GM19452 (cell line): ENCODE measurements at regions not wholly inside any gene's neighbourhood (a gene's known extent, or its start where the extent isn't known, plus 50 kb on each side); places are given as distances from the start of the nearest gene placed in this dataset.

Experiments
- ATAC-seq: cut with Tn5 transposase; IDR thresholded peaks from one replicate; pipeline ENCODE4 v1.9.1; 2021; ENCODE audit not compliant: unreplicated experiment

DNA sequence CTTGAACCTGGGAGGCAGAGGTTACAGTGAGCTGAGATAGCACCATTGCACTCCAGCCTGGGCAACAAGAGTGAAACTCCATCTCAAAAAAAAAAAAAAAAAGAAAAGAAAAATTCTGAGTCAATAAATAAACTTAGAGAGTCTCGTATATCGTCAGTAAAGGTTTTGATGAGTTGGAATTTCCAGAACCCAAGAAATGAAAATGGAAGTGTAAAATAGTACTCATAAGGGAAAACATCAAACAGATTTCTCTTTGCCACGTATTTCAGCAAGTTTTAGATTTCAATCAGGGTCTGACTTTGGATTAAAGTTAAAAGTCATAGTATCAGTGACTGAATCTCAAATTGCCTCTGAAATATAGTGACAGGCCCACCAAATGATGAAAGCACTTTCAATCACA is 71.4 kb upstream of the SPOPL start:
- no peak for ATAC-seq

DNA sequence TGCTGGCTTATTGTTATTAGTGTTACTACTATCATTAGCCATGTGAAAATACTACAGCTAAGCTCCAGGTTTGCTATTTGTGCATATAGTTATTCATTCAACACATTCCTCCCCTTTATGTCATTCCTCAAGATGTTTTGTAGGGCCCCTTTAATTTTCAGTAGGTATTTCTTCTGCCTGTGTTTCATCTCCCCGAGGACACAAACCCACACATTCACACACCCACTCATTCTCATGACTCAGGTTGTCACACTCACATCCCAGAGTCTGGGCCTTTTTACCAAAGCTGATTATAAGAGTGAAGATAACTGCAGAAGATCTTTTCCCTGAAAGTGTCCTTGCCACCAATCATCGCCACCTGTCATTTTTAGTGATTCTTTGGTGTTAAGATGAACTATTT is 68.6 kb upstream of the SPOPL start:
- no peak for ATAC-seq

DNA sequence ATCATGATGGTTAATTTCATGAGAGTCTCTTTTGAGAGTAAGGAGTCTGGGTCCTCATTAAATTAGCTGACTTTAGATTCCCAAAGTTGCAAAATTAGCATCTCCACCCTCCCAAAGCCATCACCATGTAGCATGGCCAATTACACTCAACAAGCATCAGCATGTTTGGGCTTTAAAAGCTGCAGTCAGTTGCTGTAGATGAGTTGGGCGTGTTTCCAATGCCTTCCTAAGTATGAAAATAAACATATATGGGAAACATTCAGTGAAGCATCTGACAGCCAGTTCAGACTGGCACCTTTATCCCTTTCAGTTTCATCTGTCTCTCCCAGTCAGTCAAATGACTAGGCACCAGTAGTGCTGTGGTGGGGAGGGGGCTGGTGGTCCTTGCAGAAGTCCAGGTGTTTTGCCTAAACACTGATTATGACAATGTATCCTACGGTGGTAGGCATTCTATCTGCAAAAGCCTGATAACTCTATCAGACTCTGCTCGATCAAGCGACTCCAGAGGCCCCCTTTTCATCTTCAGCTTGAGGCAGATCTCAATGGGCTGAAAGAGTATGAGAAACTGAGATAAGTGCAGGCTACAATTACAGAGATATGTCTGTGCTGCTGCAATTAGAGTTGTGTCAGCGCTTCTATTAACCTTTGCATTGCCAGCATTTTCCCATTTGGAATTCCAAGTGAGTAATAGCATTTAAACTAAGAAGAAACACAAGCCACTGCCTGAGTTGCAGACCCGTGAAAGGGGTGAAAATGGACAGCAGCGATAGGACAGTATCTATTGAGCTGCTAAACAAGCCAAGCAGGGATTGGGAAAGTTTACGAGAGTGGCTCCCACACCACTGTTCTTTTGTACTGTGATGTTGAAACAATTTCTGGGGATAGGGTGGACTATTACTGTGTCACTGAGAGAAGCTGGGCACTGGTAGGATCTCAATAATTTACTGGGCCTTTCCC is 67.3 kb upstream of the SPOPL start:
- ATAC-seq: no peak

DNA sequence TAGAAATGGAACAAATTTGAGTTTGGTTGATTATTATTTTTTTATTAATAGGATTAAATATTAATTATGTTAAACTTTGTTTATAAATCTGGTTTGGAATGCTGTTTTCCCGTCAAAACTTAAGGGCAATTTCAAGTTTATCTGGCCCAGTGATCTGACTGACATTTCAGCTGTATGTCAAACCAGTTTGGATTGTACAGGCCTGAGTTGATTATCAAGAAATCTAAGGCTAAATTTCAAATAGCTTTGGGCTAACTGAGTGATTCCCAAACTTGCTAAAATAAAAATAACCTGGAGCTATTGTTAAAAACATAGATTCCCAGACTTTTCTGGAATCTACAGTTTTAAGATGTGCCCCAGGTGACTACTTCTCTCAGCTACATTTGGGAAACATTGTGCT is 65.9 kb upstream of the SPOPL start:
- no peak for ATAC-seq

DNA sequence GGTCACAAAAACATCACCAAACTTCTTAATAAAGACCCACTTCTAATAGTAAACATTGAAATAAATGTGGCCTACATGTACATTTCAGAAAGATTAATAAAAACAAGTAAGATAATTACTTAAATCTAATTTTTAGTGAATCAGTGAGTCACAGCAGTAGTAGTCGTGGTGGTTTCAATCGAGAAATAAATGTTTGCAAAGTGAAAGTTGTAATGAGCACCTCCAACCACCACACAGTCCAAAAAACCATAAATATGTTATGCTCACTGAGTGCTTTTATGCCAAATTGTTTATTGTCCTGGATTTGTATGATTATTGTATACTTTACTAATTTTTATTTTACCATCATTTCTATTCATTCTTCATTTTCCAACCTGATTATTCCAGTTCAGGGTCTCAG is 61.8 kb upstream of the SPOPL start:
- no peak for ATAC-seq

DNA sequence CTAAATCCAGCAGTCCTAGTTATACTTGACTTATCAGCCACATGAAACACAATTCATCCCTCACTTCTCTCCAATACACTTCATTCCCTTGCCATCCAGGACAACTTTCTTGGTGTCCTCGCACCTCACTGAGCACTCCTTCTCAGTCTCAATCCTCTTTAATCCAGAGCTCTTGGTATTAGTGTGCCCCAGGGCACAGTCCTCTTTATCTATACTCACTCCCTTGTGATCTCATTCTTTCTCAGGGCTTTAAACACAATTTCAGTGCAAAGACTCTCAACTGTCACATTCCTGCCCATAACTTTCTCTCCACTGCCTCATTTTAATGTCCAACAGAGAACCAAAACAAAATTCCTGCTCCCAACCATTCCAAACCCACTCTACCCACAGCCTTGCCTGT is 60.8 kb upstream of the SPOPL start:
- no peak for ATAC-seq

DNA sequence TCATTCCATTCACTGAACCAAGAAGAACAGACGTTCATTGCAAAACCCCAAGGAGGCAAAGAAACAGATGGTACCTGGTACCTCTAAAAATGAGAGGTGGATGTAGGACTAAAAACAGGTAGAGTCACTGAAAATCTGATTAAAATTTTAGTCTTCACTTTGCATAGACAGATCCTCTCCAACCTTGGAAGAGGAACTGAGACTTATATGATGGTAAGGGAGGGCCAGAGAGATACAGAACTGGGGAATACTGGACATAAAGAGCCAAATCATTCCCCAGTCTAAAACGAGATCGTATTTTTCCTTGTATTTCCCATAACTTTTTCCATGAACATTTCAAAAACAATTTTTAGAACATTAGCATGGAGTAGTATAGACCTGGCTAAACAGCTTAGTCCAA is 59.7 kb upstream of the SPOPL start:
- no peak for ATAC-seq

DNA sequence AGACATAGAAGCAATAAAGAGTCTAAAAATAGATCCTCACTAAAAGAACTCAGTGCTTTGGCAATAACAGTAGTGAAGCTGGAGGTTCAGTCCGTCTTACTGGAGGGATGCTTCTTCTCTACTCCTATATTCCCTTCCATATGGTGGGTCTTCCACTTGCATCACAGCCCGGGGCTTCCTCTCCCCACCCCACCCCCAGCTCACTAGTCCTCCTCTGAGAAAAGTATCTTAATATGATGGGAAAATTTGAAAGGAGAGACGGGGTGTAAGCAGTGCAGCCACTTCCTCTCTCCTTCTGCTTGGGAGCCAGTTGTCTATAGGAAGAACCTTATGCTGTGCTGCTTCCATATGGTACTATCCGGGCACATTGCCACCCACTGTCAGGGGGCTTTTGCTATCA is 57.2 kb upstream of the SPOPL start:
- ATAC-seq: no peak

DNA sequence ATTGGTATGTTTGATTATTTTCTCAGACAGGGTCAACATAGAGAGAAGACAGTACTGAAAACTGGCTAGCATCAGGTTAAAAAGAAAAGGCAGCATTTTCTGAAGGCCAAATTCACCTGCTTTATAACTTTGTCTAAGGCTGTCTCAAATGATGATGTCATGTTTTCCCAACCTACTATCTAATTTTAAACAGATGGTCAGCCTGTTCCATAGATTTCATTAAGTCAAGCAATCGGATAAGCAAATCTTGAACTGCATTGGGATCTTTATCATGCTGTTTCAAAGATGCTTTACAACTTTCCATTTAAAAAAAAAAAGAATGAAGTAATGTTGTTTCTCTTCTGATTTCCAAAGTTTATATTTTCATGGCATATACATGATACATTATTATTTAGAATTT is 56.3 kb upstream of the SPOPL start:
- ATAC-seq: no peak

DNA sequence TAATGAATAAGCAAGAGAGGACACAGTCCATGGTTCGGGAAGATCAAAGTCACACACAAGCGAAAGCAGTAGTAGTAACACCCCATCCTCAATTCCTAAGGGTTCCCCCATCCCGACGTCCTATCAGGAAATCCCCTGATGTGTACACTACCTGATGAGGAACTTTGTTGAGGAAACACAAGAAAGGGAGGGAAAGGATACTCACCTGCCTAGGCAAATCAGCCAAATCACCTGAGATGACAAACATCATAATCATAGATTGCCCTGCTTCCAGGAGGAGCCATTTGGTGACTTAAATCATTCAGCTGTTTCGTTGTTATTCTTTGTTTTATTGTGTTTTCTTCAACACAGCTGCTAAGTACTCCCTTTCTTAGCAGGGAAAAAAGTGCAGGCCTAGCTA is 55.5 kb upstream of the SPOPL start:
- ATAC-seq: no peak

DNA sequence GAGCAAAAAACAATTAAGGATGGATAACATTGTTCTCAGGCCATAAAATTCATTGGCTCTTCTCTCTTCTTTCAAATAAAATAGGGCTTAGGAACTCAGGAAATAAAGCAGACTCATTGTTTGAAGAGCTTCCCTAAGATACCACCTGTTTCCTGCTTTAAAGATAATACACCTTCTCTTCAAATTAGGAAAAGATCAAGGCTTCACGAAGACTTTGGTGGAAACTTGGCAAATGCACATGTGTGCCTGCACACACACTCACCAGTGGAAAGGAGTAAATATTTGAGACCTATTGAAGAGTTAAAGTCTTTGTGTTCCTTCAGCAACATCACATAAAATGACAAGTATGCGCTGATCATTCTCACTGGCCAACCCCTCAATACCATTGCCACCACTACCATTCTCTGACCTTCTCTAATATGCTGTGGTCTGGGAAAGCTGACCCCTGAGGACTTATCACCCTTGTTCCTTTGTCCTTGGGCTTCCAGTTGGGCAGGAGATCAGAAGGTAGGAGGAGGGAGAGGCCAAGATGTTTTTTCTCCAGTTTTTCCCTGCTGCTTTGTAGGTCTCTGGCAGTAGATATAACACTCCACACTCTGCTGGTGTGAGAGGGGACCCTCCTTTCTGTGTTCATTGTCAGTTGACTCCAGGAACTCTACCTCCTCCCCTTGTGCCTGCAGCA is 53.5 kb upstream of the SPOPL start:
- ATAC-seq: no peak
